Left lung (tissue), 4 donors: ENCODE measurements at regions not wholly inside any gene's neighbourhood (a gene's known extent, or its start where the extent isn't known, plus 50 kb on each side); places are given as distances from the start of the nearest gene placed in this dataset.

Source experiments
- ATAC-seq: fragments of 200-7000 bp; cut with Tn5 transposase; one replicate; pipeline ENCODE4 v1.9.1; 2020; ENCODE audit warnings: moderate library complexity
- DNase-seq, 4 donors: peaks; one replicate each; pipeline ENCODE4 v3.0.0-alpha.2; 2013 to 2020
- H3K27ac ChIP-seq, 2 donors: fragments of 200-600 bp; sonication (generic) in 1 of 2; one replicate each; pipeline versions ENCODE4 v1.5.0 to v1.8.0; 2020 to 2021
- H3K27me3 ChIP-seq, 2 donors: fragments of 200-600 bp; sonication (generic) in 1 of 2; one replicate each; pipeline versions ENCODE4 v1.5.0 to v1.8.0; 2020 to 2021
- H3K36me3 ChIP-seq, 2 donors: fragments of 200-600 bp; sonication (generic) in 1 of 2; one replicate each; pipeline versions ENCODE4 v1.5.0 to v1.8.0; 2020 to 2021
- H3K4me1 ChIP-seq, 2 donors: fragments of 200-600 bp; one replicate each; pipeline ENCODE4 v1.8.0; 2021
- H3K4me3 ChIP-seq, 2 donors: fragments of 200-600 bp; sonication (generic) in 1 of 2; one replicate each; pipeline versions ENCODE4 v1.5.0 to v1.8.0; 2020 to 2021; ENCODE audit warnings: mild to moderate bottlenecking in 1 of 2
- H3K9me3 ChIP-seq, 2 donors: fragments of 200-600 bp; sonication (generic) in 1 of 2; one replicate each; pipeline versions ENCODE4 v1.5.0 to v1.8.0; 2020 to 2021
- intact Hi-C, 2 donors: fragments of 100-400 bp; cut with DNase I; formaldehyde crosslinking; loops; one replicate each; pipeline versions ENCODE4 v1.11.2 to v1.14.2; 2022
- TF ChIP-seq, protein P1 (sequence below), 2 donors: fragments of 200-600 bp; sonication (generic) in 1 of 2; IDR thresholded peaks; one replicate each; pipeline versions ENCODE4 v1.5.0 to v1.8.0; 2021; ENCODE audit warnings: antibody characterized with exemption in 2 of 2
- donor health status: DM: no; HTN: yes; CAD: no.
- donor health status: DM: no; HTN: no; CAD: no.

DNA sequence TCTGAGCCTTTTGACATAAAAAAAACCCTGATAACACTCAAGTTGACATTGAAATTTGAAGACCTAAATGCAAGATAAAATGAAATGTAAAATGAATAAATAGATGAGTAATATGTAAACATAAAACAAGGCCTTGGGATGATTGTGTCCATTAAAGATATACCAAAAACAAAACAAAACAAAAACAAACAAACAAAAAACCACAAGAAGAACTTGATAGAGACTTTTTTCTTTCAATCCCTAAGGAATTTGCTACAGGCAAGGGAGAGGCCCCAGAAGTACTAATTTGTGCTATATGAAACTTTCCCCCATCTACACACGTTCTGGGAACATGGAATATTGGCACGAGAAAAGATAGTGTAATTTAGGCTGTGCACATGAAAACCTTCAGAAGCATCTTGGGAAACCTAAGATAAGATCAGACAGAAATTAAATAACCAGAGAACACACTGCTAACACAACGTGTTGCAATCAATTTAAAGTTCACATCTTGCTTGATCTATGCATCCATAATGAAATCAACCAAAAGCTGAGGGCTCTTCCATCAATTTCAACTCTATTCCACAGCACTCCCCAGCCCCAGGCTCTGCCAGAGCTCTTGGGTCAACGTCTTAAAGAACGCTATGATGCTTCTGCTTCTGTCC is 201.1 kb upstream of the RREB1 start:
- intact Hi-C loops, result no loop called here
- DNase-seq (no peak), ATAC-seq (no peak)
- TF ChIP-seq, protein P1, sequence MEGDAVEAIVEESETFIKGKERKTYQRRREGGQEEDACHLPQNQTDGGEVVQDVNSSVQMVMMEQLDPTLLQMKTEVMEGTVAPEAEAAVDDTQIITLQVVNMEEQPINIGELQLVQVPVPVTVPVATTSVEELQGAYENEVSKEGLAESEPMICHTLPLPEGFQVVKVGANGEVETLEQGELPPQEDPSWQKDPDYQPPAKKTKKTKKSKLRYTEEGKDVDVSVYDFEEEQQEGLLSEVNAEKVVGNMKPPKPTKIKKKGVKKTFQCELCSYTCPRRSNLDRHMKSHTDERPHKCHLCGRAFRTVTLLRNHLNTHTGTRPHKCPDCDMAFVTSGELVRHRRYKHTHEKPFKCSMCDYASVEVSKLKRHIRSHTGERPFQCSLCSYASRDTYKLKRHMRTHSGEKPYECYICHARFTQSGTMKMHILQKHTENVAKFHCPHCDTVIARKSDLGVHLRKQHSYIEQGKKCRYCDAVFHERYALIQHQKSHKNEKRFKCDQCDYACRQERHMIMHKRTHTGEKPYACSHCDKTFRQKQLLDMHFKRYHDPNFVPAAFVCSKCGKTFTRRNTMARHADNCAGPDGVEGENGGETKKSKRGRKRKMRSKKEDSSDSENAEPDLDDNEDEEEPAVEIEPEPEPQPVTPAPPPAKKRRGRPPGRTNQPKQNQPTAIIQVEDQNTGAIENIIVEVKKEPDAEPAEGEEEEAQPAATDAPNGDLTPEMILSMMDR (IDR thresholded peaks at IDR 0.05), result no peak
- H3K4me1 ChIP-seq, result no peaks in the 10 kb centered on the region
- no peak overlapping the region for H3K27ac ChIP-seq
- H3K36me3 ChIP-seq, result no peaks in the 10 kb centered on the region
- no peaks in the 10 kb centered on the region for H3K9me3 ChIP-seq
- no peaks in the 10 kb centered on the region for H3K27me3 ChIP-seq
- no peak overlapping the region for H3K4me3 ChIP-seq

- TF ChIP-seq, protein P1 (IDR thresholded peaks at IDR 0.05), result no peak
- Histone ChIP-seq H3K9me3 (no peaks in the 10 kb centered on the region), H3K27ac (no peak overlapping the region), H3K4me1 (no peaks in the 10 kb centered on the region), H3K27me3 (no peaks in the 10 kb centered on the region), H3K36me3 (no peaks in the 10 kb centered on the region), H3K4me3 (no peak overlapping the region)
- ATAC-seq (no peak), DNase-seq (no peak)
- intact Hi-C loops, result no loop called here
Measured at GRCh38 chr6:6907286-6907685, 200.5 kb upstream of the RREB1 start.

GRCh38 chr6:6908121-6908520 is 199.6 kb upstream of the RREB1 start:
- Histone ChIP-seq H3K36me3 (no peaks in the 10 kb centered on the region), H3K27ac (no peak overlapping the region), H3K4me1 (no peaks in the 10 kb centered on the region), H3K9me3 (no peaks in the 10 kb centered on the region), H3K27me3 (no peaks in the 10 kb centered on the region), H3K4me3 (no peak overlapping the region)
- DNase-seq (no peak), ATAC-seq (no peak)
- intact Hi-C loops, result no loop called here
- TF ChIP-seq, protein P1 (IDR thresholded peaks at IDR 0.05), result no peak

GRCh38 chr6:6909111-6909510 is 198.7 kb upstream of the RREB1 start:
- no peaks in the 10 kb centered on the region for H3K9me3 ChIP-seq
- no peaks in the 10 kb centered on the region for H3K27me3 ChIP-seq
- H3K4me3 ChIP-seq, result no peak overlapping the region
- peaks cover 0 to 3% of the 10 kb centered on the region in 2 donors for H3K4me1 ChIP-seq
- DNase-seq (no peak), ATAC-seq (no peak)
- TF ChIP-seq, protein P1 (IDR thresholded peaks at IDR 0.05), result no peak
- intact Hi-C loops, result no loop called here
- no peak overlapping the region for H3K27ac ChIP-seq
- H3K36me3 ChIP-seq, result no peaks in the 10 kb centered on the region

GRCh38 chr6:6910734-6911295 is 196.9 kb upstream of the RREB1 start:
- Histone ChIP-seq H3K36me3 (no peaks in the 10 kb centered on the region), H3K27me3 (no peaks in the 10 kb centered on the region), H3K27ac (no peak overlapping the region), H3K9me3 (no peaks in the 10 kb centered on the region), H3K4me3 (no peak overlapping the region), H3K4me1 (peaks cover 7 to 8% of the 10 kb centered on the region in 2 donors)
- intact Hi-C loops, result no loop called here
- DNase-seq (no peak), ATAC-seq (no peak)
- TF ChIP-seq, protein P1 (IDR thresholded peaks at IDR 0.05), result no peak
